ENCODE measurements at regions not wholly inside any gene's neighbourhood (a gene's known extent, or its start where the extent isn't known, plus 50 kb on each side); places are given as distances from the start of the nearest gene placed in this dataset.

- no peak for DNase-seq
These were observed 232.0 kb downstream of the ENGASE start for GRCh38 chr17:79306424-79307318.

GRCh38 chr17:79305768-79306423 lies 231.3 kb downstream of the ENGASE start:
- no peak for DNase-seq

- DNase-seq, result no peak
These were observed 230.7 kb downstream of the ENGASE start for GRCh38 chr17:79305376-79305767.

- DNase-seq, result no peak
These were observed 230.3 kb downstream of the ENGASE start for GRCh38 chr17:79304884-79305283.

- DNase-seq, result no peak
These were observed 229.1 kb downstream of the ENGASE start for GRCh38 chr17:79303641-79304205.

- DNase-seq, result no peak
These were observed 226.8 kb downstream of the ENGASE start for GRCh38 chr17:79301469-79301868.

- no peak for DNase-seq
These were observed 224.7 kb downstream of the ENGASE start for GRCh38 chr17:79299349-79299748.

GRCh38 chr17:79298799-79299198 lies 224.2 kb downstream of the ENGASE start:
- no peak for DNase-seq

- no peak for DNase-seq
These were observed 221.6 kb downstream of the ENGASE start for GRCh38 chr17:79296243-79296642.

GRCh38 chr17:79295307-79295706 lies 220.7 kb downstream of the ENGASE start:
- no peak for DNase-seq

- peak; percentile 30 for DNase-seq
These were observed 219.9 kb downstream of the ENGASE start for GRCh38 chr17:79294459-79295071.

- DNase-seq, result no peak
These were observed 217.9 kb downstream of the ENGASE start for GRCh38 chr17:79292501-79292900.

- DNase-seq, result no peak
These were observed 216.8 kb downstream of the ENGASE start for GRCh38 chr17:79291391-79291790.

- no peak for DNase-seq
These were observed 216.1 kb downstream of the ENGASE start for GRCh38 chr17:79290726-79291125.

GRCh38 chr17:79288950-79289349 lies 214.3 kb downstream of the ENGASE start:
- no peak for DNase-seq

GRCh38 chr17:79286440-79286839 lies 211.8 kb downstream of the ENGASE start:
- no peak for DNase-seq

GRCh38 chr17:79285973-79286372 lies 211.3 kb downstream of the ENGASE start:
- no peak for DNase-seq

- DNase-seq, result no peak
These were observed 207.7 kb downstream of the ENGASE start for GRCh38 chr17:79282294-79282693.

GRCh38 chr17:79281803-79282202 lies 207.2 kb downstream of the ENGASE start:
- no peak for DNase-seq

GRCh38 chr17:79280866-79281572 lies 206.4 kb downstream of the ENGASE start:
- no peak for DNase-seq

- DNase-seq, result no peak
These were observed 205.4 kb downstream of the ENGASE start for GRCh38 chr17:79280010-79280409.

GRCh38 chr17:79279320-79279719 lies 204.7 kb downstream of the ENGASE start:
- no peak for DNase-seq

- DNase-seq, result no peak
These were observed 202.2 kb downstream of the ENGASE start for GRCh38 chr17:79276821-79277220.

Measured in effector CD8-positive, alpha-beta T cell (primary cell).